HG03520 (cell line): ENCODE measurements at regions not wholly inside any gene's neighbourhood (a gene's known extent, or its start where the extent isn't known, plus 50 kb on each side); places are given as distances from the start of the nearest gene placed in this dataset.

ENCODE experiments used
- ATAC-seq: cut with Tn5 transposase; IDR thresholded peaks from one replicate; pipeline ENCODE4 v1.9.1; 2021; ENCODE audit warnings: mild to moderate bottlenecking, moderate library complexity; ENCODE audit not compliant: unreplicated experiment

DNA sequence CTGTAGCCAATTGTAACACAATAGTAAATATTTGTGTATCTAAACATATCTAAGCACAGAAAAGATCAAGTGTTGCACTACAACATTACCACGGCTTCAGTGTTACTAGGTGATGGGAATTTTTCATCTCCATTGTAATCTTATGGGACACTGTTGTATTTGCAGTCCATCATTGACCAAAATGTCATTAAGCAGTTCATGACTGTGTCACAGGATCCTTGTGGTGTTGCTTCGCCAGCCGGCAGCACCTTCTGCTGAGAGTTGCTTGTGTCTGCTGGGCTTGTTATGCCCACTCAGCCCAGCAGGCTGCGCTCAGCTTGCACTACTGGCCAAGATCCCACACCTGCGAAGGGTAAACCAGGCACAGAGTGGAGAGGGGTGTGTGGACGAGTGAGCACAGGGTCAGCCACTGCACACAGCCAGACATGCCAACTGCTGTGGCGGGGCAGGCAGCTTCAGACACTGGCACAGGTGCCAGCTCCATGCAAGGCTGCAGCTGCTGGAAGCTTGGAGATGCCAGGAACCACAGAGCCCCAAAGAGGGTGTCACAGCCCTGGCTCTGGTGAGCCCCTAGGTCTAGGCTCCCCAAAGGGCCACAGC lies 273.7 kb downstream of the CETN3 start:
- peak; percentile 45 for ATAC-seq

DNA sequence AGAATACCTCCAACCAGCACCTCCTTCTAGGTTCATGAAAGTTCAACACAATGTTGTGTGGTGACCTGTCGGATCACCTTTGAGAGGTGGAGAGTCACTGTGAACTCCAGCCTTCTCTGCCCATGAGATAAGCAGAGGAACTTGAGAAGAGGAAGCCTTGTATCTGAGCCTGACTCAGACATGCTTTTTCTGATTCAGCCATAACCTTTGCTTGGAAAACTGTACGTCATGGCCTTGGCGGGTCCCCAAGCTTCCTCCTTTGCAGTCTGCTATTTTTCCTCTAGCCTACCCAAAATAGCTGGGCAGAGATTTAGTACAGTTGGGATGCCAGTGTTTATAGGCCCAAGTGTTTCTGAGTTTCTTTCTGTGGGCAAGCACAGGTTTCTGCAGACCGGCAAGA lies 274.7 kb downstream of the CETN3 start:
- ATAC-seq, result no peak

DNA sequence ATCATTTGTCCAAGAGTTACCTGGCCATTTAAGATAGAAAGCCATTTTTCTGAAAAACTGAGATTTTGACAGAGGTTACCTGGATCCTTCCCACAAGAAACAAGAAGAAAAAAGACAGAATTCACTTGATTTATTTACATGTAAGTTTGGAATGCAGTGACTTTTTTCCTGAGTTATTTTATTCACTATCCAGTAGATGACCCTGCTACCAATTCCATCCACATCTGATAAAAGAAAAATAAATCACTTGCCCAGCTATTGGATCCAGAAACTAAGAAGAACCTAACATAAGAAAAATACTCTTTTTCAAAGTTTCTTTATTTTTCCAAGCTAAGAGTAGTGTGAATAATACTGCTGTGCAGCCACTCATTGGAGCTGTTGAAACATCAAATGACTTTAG lies 275.2 kb downstream of the CETN3 start:
- ATAC-seq, result no peak

DNA sequence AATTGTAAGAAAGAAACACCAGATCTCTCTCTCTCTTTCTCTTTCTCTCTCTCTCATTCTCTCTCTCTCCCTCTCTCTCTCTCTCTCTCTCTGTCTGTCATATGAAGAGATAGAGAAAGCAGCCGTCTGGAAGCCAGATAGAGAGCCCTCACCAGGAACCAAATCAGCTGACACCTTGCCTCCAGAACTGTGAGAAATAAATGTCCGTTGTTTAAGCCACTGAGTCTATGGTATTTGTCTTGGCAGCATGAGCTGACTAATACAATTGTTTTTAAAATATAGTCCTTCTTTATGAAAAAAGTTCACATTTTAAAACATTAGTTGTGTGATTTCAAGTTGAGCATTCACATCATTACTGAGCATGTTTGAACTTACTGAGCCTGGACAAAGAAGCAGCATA lies 275.6 kb downstream of the CETN3 start:
- no peak for ATAC-seq

DNA sequence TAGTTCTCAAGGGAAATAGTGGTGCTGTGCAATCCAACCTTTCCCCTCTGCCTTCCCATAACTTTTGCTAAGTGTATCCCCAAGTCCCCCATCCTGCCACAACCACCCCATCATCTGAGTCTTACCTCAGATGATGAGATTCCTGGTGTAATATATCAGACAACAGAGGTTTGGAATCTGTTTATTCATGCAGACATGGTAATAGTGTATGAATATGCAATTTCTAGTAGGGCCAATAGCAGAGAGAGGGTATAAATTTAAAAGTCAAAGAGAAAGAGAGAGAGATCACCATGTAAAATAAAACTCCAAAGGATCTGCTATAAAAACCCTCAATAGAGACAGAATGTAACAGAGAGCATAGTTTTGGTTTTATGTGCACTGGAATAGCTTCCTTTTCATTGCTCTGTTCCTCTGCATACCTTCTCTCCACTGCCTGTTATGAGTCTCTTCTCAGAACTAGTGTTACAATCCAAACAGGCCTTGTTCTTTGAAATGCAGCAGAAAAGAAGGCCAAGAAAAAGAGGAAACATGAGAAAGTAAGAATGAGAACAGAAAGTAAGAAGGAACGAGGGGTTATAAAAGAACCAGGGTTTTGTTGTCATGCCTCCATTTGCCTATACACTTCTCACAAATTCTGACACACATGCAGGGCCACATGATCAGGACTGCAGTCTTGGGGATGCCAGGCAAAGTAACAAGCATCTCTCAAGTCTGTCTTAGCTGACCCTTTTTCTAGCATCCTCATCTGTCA lies 278.0 kb downstream of the CETN3 start:
- ATAC-seq, result peak; percentile 67

DNA sequence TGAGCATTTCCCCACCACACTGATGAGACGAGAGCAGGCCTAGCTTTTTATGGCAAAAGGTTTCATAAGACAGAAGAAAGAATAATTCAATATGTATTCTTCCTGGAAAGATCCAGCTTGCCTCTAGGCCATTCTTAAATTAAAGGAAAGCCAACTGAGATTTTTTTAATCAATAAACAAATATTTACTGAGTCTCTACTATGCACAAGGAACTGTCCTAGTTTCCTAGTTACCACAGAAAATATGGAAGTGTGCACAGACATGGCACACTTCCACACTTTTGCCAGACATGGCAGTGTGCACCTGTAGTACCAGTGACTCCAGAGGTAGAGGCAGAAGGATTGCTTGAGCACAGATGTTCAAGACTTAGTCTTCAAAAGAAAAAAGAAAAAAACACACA lies 281.0 kb downstream of the CETN3 start:
- ATAC-seq, result no peak

DNA sequence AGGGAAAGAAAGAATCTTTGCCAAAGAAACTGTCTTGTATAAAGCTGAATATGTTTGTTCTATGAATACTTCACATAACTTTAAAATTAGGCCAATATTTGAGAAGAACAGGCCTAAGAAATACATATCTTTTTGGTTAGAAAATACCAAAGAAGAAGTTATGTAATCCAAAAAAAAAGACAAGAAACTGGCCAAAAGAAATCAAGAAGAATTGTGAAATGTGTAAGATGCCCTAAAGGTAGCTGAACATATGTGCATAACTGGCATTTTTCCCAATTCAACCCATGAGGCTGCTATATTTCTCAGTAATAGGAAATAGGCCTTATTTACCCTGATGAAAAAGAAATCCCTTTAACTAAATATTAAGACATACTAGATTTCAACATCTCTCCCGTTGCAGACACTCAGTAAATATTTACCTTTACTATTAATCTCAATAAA lies 290.0 kb downstream of the CETN3 start:
- no peak for ATAC-seq

DNA sequence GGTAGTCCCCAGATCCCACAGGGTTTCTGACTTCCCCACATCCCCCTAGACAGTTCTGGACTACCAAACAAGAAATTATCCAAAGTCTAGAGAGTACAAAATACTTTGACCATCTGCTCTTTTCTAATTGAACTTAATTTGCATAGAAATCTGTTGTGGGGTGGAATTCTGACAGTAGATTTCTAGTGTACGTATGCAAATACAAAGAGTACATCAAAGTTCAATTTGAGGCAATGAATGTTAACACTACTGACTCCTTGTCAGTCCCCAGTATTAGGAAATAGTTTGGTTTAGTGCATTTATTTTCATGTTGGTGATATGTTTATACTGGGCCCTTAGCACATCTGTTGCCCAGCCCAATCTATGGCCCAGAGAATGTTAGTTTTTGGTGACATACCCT lies 292.6 kb downstream of the CETN3 start:
- ATAC-seq, result no peak

DNA sequence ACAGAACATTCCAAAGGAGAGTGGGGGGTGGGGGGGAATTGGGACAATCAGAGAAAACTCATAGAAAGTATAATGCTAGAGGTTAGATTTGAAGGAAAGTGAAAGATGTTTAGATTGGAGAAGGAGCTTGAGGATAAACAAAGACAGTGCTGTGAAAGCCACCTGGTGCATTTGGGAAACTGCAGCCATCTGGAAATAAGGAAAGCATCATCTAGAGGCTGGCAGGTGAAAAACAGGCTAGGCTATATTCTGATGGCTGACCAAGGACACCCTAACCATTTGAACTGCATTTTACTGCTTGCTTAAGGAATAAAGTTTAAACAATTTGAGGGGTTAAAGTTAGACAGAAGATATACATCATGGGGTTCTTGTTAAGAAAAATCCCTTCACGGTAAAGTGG lies 296.4 kb downstream of the CETN3 start:
- no peak for ATAC-seq

DNA sequence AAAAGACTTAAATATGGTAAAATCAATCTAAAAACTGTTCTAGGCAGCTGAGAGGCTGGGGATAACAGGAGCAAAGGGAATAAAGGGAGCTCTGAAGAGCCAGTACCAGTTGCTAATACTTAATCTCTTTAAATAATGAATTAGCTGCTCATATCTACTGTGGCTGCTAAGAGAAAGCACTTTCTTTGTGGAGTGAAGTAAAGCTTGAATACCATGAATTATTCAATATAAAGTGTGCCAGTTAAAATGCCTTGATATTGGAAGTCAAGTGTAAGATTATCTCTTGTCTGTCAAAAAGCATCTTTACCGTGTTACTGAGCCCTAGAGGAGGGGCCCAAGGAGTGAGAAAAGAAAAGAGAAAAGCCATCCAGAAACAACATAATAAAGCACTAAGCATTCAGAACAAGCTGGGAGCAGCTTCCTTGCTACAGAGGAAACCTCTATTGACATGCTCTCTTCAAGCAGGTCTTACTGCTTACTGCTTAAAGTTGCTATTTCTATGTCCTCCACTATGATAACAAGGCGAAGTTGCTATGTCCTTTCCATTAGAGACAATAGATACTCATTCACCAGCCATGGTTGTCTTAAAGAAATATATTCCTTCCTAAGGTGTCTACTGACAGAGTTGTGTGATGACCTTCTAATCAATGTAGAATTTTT lies 297.4 kb downstream of the CETN3 start:
- ATAC-seq, result no peak

DNA sequence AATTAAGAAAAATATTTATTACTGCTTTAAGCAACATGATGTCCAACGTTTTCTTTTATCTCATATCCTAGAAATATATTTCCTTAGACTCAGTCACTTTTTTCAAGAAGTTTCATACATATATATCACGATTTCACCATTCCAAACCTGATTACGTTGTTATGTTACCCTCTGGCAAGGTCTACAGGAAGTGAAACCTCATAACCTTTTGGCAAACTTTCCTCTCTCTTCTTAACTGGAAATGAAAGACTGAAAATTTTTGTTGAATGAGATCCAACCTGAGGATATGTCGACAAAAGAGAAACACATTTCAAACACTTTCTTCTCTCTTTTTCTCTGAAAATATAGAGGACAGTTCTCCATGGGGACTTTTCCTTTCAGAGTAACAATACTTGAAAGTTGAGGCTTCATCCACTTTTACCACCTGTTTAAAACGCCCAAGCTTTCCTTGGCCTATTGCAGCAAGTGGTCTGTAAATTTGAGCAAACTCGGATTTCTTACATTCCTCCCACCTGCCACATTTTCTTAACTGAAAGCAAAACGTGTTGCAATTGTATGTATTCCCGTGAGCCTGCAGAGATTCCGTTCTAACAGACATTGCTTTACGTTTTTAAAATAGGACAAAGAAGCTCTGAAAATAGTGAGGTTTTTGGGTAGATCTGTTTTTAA lies 298.1 kb downstream of the CETN3 start:
- ATAC-seq, result no peak

DNA sequence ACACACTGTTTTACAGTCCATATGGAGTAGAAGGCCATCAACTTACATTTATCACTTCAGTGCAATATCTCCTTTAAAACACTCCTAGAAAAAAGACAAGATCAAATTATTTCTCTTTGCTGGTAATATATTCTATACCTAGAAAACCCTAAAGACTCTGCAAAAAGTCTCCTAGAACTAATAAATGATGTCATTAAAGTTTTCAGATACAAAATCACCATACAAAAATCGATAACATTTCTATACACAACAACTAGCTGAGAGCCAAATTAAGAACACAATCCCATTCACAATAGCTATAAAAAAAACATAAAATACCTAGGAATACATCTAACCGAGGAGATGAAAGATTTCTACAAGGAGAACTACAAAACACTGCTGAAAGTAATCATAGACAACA lies 300.3 kb downstream of the CETN3 start:
- no peak for ATAC-seq

DNA sequence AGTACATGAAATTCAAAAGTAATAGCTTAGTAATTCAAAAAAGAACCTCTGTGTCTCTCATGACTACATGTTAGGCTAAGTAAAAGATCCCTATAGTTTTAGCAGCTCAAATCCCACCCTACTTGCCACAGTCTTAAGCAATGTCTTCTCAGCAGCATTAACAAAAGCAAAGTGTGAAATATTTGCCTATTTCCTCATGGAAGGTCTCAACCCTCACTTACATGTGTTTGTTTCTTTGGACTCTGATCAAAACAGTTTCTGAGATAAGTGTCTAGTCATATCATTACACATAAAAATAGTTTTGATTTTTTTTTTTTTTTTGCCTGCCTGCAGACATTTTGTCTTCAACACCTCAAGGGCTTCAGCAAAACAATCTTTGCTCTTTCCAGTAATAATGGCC lies 310.5 kb downstream of the CETN3 start:
- no peak for ATAC-seq

DNA sequence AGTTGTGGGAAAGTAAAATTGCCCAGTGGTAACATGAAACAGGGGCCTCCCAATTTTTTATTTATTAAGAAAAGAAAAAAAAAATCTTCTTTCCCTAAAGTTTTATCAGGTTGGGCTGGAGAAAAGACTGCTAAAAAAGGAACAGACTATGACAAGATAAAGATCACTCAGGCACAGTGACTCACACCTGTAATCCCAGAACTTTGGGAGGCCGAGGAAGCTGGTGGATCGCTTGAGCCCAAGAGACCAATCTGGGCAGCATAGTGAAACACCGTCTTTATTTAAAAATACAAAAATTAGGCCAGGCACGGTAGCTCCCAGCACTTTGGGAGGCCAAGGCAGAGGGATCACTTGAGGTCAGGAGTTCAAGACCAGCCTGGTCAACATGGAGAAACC lies 312.5 kb downstream of the CETN3 start:
- no peak for ATAC-seq

DNA sequence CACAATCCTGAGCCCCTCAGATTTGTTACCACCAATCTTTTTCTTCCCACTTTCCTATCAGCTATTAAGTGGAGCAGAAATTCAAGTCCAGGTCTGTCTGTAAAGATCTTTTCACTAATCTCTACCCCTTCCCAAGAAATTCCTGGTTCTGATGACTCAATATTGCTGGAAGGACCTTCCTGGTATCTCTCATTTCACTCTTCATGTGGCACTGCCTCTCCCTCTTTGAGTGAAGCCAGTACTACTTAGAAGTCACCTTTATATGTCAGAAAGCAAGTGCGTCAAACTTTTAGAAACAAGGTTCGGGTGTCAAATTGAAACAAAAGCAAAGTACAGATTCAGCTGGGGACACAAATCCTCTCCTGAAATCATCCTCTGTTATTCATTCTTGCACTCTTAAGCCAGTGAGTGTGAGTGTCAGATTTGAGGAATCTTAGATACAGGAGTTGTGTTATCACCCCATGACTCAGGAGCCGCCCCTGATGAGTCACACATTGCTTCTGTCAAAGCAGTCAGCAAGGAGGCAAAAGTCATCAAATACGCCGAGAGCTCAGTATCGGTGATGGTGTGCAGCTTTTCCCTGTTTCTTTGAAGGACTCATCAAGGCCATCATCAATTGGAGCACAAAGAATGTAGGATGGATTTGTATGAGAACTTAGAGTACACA lies 313.0 kb downstream of the CETN3 start:
- no peak for ATAC-seq

DNA sequence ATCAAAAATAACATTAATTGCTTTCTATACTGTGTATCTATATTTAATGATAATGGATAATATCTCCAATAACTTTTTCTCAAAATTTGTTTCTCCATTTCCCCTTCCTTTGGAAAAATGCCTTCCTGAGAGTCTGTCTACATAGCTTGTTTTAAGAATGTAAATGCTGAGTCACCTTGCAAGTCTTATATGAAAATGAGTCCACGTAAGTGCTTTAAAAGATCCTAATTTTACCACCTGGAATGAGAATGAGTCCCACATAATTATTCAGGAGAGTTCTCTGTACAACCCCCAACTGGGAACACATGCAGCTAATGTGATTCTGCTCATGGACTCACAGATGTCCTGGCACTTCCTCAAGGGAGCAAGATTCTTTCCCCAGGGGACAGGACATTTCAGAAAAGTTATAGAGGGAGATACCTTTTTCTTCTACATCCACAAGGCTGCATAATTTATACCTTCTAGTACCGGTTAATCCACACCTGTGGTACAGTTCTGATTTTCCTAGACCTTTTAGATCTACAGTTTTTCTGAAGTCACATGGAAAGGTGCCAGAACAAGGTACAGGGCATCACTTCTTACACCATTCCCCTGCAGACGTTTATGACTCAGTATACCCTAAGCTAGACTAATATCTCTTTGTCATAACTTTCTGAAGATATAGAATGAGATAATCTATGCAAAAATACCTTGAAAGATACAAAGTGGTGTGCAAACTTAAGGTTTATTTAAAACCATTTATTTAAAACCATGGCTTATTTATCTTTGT lies 314.1 kb downstream of the CETN3 start:
- no peak for ATAC-seq

DNA sequence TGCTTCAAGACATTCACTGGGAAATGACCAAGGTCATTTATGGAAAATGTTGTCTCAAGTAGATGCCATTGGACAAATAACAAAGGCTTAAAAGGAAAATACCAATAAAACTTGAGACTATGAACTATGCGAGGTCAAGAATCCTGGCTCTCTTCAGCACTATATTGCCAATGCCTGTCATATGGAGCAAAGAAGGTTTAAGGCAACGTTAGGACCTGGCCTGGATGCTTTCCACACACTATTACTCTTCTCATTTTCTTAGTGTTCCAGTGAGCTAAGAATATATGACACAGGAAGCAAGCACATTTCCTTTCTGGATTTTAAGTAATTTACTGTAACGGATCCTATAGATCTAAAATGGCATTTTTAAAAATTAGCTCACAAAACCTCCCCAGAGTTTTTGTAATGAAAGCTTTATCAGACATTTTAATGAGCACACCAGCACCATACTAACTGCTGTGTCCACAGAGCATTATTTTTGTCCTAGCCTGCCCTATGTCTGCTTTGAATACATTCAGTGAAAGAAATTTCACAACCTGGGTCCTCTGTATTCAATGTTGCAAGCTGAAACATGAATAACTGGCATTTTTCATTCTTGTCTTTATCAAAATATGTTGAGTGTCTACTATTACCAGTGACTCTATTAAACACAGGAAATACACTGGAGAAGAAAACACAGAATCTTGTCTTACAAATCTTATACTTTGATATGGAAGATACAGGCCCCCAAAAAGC lies 315.6 kb downstream of the CETN3 start:
- no peak for ATAC-seq

DNA sequence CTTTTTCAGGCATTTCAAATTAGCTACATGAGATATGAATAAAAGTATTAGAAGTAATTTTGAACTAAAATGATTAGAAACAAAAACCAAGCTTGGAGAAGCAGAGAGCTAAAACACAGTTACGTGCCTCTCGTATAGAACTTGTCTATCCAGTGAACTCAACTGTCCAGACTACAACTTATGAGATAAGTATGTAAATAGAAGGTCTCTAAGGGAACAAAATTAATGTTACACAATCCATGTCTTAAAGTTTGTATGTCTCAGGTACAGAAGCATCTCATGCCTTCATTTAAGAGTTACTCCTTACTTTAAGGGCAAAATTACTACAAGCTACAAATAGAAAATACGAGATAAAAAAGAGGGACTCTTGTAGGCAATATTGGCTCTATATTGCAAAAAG lies 316.8 kb downstream of the CETN3 start:
- ATAC-seq, result no peak

DNA sequence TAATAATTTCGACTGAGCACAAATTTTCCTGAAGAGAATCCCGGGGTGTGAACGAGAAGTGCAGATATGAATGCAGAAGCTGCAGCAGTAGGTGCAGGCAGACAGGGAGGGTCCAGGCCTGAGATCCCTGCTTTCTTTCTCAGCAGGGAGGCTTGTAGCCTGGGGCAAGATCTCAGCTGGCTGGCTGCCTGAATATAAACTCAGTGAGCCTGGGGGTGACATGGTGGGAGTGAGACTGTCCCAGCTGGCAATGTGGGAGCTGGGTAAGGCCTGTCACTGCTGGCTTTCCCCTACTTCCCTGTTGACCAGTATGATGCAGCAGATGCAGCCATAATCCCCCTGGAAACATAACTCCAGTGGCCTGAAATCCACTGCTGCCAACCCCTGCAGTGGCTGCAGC lies 325.2 kb downstream of the CETN3 start:
- ATAC-seq, result no peak
